ENCODE measurements at regions not wholly inside any gene's neighbourhood (a gene's known extent, or its start where the extent isn't known, plus 50 kb on each side); places are given as distances from the start of the nearest gene placed in this dataset.
"Not testable (repeated sequence)": the region's sequence is repeated elsewhere in the genome, so short reads cannot be mapped to it uniquely, and the experiment has no call there.

GRCh38 chr14:62497708-62498107 lies 547.5 kb downstream of the KCNH5 start:
- H3K4me2 ChIP-seq, result no peak overlapping the region
- no peak overlapping the region for H2AFZ ChIP-seq (replicated peaks)
- TF ChIP-seq EZH2 (IDR thresholded peaks at IDR 0.05), result no peak
- no peak for TF ChIP-seq CTCF (IDR thresholded peaks at IDR 0.05)
- TF ChIP-seq EZH2phosphoT487 (IDR thresholded peaks at IDR 0.05), result no peak
- no peak overlapping the region for H3K4me3 ChIP-seq
- peaks cover 10% of the 10 kb centered on the region for H3K9me3 ChIP-seq (ENCODE audit: low read depth)
- Mint-ChIP-seq H3K4me3 (no peak overlapping the region), H3K27ac (no peak overlapping the region), H3K9me3 (peaks cover 23% of the 10 kb centered on the region), H3K36me3 (no peaks in the 10 kb centered on the region), H3K27me3 (ENCODE audit: insufficient read depth, low read depth) (peaks cover 2% of the 10 kb centered on the region), H3K4me1 (no peaks in the 10 kb centered on the region)
- no peaks in the 10 kb centered on the region for H3K27me3 ChIP-seq
- H3K27ac ChIP-seq, result no peak overlapping the region
- DNase-seq (ENCODE audit: low spot score), result no peak
- H3F3A ChIP-seq (ENCODE audit: low read depth), result no peaks in the 10 kb centered on the region
- no peaks in the 10 kb centered on the region for H4K20me1 ChIP-seq (ENCODE audit: low read depth)
- H3K36me3 ChIP-seq, result peaks cover 4% of the 10 kb centered on the region
- H3K79me2 ChIP-seq (ENCODE audit: low read depth), result no peaks in the 10 kb centered on the region
- no peak overlapping the region for H3K9ac ChIP-seq
- no peaks in the 10 kb centered on the region for H3K4me1 ChIP-seq

GRCh38 chr14:62501021-62501750 lies 544.1 kb downstream of the KCNH5 start:
- H3K4me1 ChIP-seq, result no peaks in the 10 kb centered on the region
- no peaks in the 10 kb centered on the region for H3F3A ChIP-seq (ENCODE audit: low read depth)
- no peaks in the 10 kb centered on the region for H4K20me1 ChIP-seq (ENCODE audit: low read depth)
- TF ChIP-seq EZH2 (IDR thresholded peaks at IDR 0.05) (no peak), EZH2phosphoT487 (IDR thresholded peaks at IDR 0.05) (no peak), CTCF (IDR thresholded peaks at IDR 0.05) (no peak)
- H3K4me3 ChIP-seq, result no peak overlapping the region
- Mint-ChIP-seq H3K4me1 (no peaks in the 10 kb centered on the region), H3K36me3 (no peaks in the 10 kb centered on the region), H3K27ac (no peak overlapping the region), H3K27me3 (ENCODE audit: insufficient read depth, low read depth) (peaks cover 2% of the 10 kb centered on the region), H3K9me3 (peaks cover 20% of the 10 kb centered on the region), H3K4me3 (no peak overlapping the region)
- no peak overlapping the region for H3K4me2 ChIP-seq
- DNase-seq (ENCODE audit: low spot score), result no peak
- peaks cover 10% of the 10 kb centered on the region for H3K9me3 ChIP-seq (ENCODE audit: low read depth)
- H3K9ac ChIP-seq, result no peak overlapping the region
- no peaks in the 10 kb centered on the region for H3K27me3 ChIP-seq
- H3K36me3 ChIP-seq, result no peaks in the 10 kb centered on the region
- H3K27ac ChIP-seq, result no peak overlapping the region
- H3K79me2 ChIP-seq (ENCODE audit: low read depth), result no peaks in the 10 kb centered on the region
- no peak overlapping the region for H2AFZ ChIP-seq (replicated peaks)

- H3F3A ChIP-seq (ENCODE audit: low read depth), result no peaks in the 10 kb centered on the region
- TF ChIP-seq EZH2phosphoT487 (IDR thresholded peaks at IDR 0.05), result no peak
- no peak for TF ChIP-seq EZH2 (IDR thresholded peaks at IDR 0.05)
- no peak for TF ChIP-seq CTCF (IDR thresholded peaks at IDR 0.05)
- H3K27ac ChIP-seq, result no peak overlapping the region
- Mint-ChIP-seq H3K27ac (no peak overlapping the region), H3K4me1 (no peaks in the 10 kb centered on the region), H3K4me3 (no peak overlapping the region), H3K27me3 (ENCODE audit: insufficient read depth, low read depth) (no peaks in the 10 kb centered on the region), H3K9me3 (peaks cover 2% of the 10 kb centered on the region), H3K36me3 (no peaks in the 10 kb centered on the region)
- no peak overlapping the region for H3K9ac ChIP-seq
- H3K4me2 ChIP-seq, result no peak overlapping the region
- peaks cover 10% of the 10 kb centered on the region for H3K9me3 ChIP-seq (ENCODE audit: low read depth)
- no peak overlapping the region for H2AFZ ChIP-seq (replicated peaks)
- H3K4me3 ChIP-seq, result no peak overlapping the region
- no peak for DNase-seq (ENCODE audit: low spot score)
- no peaks in the 10 kb centered on the region for H3K27me3 ChIP-seq
- no peaks in the 10 kb centered on the region for H3K4me1 ChIP-seq
- no peaks in the 10 kb centered on the region for H3K79me2 ChIP-seq (ENCODE audit: low read depth)
- no peaks in the 10 kb centered on the region for H4K20me1 ChIP-seq (ENCODE audit: low read depth)
- H3K36me3 ChIP-seq, result no peaks in the 10 kb centered on the region
Measured at GRCh38 chr14:62505045-62505444, 540.2 kb downstream of the KCNH5 start.

- peaks cover 41% of the 10 kb centered on the region for H3K9me3 Mint-ChIP-seq
- not testable (repeated sequence) for H3K36me3 Mint-ChIP-seq; H4K20me1 ChIP-seq (ENCODE audit: low read depth)
Measured at GRCh38 chr14:62521309-62521708, 523.9 kb downstream of the KCNH5 start.

More at GRCh38 chr14:62521309-62521708, 523.9 kb downstream of the KCNH5 start:
- H3K27ac Mint-ChIP-seq; H3K4me1 Mint-ChIP-seq; H3K4me1 ChIP-seq; H3K79me2 ChIP-seq (ENCODE audit: low read depth); H3K9me3 ChIP-seq (ENCODE audit: low read depth); H2AFZ ChIP-seq (replicated peaks); DNase-seq (ENCODE audit: low spot score); H3K27me3 ChIP-seq; H3K27me3 Mint-ChIP-seq (ENCODE audit: insufficient read depth, low read depth); H3K27ac ChIP-seq; H3F3A ChIP-seq (ENCODE audit: low read depth); H3K4me3 ChIP-seq; H3K9ac ChIP-seq; H3K4me3 Mint-ChIP-seq; H3K36me3 ChIP-seq; H3K4me2 ChIP-seq: not testable (repeated sequence)

Data from neural progenitor cell (in vitro differentiated cells).